GM12874 (cell line): ENCODE measurements at regions not wholly inside any gene's neighbourhood (a gene's known extent, or its start where the extent isn't known, plus 50 kb on each side); places are given as distances from the start of the nearest gene placed in this dataset.

Source experiments
- TF ChIP-seq, protein P1 (sequence below): IDR thresholded peaks from 2 replicates; pipeline ENCODE4 v1.5.1; 2011; ENCODE audit warnings: low read depth, mild to moderate bottlenecking, control low read depth, low read length, moderate library complexity; ENCODE audit not compliant: insufficient read depth

DNA sequence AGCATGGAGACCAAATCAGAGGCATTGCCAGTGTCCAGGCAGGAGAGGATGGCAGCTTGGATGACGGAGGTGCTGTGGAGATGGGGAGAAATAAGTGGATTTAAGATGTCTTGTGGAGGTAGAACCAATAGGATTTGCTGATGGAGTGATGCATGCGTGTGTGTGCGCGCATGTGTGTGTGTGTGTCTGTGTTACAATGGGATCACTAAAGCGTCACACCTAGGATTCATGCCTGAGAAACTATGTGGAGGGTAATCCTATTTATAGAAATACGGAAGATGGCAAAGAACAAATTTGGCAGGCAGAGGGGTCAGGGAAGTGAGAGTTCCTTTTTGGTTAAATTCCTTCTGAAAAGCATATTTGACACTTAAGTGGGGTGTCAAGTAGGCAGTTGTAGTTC lies 64.8 kb upstream of the ARL8B start:
- TF ChIP-seq, protein P1, sequence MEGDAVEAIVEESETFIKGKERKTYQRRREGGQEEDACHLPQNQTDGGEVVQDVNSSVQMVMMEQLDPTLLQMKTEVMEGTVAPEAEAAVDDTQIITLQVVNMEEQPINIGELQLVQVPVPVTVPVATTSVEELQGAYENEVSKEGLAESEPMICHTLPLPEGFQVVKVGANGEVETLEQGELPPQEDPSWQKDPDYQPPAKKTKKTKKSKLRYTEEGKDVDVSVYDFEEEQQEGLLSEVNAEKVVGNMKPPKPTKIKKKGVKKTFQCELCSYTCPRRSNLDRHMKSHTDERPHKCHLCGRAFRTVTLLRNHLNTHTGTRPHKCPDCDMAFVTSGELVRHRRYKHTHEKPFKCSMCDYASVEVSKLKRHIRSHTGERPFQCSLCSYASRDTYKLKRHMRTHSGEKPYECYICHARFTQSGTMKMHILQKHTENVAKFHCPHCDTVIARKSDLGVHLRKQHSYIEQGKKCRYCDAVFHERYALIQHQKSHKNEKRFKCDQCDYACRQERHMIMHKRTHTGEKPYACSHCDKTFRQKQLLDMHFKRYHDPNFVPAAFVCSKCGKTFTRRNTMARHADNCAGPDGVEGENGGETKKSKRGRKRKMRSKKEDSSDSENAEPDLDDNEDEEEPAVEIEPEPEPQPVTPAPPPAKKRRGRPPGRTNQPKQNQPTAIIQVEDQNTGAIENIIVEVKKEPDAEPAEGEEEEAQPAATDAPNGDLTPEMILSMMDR, result no peak

- TF ChIP-seq, protein P1, result peak; percentile 63
These were observed 64.2 kb upstream of the ARL8B start for GRCh38 chr3:5057857-5058324.

DNA sequence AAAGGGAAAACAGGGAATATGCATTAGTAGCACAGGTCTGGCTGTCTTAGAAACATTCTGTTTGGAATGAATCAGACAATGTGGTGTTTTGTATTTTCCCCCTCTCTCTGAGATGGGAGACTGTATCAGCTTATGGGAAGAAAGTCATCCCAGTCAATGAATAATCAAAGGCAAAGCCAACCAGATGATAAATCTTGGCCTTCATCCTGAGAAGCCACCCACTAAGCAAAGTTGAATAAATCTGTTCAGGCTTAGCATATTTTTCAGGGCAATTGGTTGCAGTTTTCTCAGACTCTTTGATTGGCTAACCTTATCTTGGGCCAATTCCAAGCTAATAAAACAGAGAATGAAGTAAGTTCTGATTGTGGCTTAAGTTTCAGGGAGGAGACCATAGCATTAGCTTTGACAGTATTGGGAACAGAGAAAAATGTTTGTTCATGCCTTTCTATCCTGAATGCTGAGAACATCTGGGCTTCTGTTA lies 63.6 kb upstream of the ARL8B start:
- TF ChIP-seq, protein P1, result no peak

GRCh38 chr3:5059782-5060181 lies 62.3 kb upstream of the ARL8B start:
- TF ChIP-seq, protein P1, result no peak

DNA sequence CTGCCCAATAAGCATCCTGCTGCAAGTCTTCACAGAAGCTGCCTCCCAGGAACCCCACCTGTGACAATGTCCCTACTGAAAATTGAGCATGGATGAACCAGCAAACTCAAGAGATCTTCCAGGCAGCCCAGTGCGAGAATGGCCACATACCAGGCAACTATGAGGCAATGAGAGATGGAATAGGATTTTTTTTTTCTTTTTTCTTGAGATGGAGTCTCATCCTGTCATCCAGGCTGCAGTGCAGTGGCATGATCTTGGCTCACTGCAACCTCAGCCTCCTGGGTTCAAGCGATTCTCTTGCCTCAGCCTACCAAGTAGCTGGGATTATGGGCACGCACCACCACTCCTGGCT lies 60.9 kb upstream of the ARL8B start:
- TF ChIP-seq, protein P1, result no peak

DNA sequence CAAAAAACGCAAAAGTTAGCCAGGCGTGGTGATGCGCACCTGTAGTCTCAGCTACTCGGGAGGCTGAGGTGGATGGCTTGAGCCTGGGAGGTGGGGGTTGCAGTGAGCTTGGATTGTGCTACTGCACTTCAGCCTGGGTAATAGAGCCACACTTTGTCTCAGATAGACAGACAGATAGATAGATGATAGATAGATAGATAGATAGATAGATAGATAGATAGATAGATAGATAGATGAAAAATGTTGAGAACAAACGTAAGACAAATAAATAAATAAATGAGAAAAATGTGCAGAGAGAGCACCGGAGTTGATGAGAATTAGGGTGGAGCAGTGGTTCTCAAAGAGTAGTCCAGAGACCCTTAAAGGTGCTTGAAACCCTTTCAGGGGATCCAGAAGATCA lies 58.4 kb upstream of the ARL8B start:
- TF ChIP-seq, protein P1, result no peak

DNA sequence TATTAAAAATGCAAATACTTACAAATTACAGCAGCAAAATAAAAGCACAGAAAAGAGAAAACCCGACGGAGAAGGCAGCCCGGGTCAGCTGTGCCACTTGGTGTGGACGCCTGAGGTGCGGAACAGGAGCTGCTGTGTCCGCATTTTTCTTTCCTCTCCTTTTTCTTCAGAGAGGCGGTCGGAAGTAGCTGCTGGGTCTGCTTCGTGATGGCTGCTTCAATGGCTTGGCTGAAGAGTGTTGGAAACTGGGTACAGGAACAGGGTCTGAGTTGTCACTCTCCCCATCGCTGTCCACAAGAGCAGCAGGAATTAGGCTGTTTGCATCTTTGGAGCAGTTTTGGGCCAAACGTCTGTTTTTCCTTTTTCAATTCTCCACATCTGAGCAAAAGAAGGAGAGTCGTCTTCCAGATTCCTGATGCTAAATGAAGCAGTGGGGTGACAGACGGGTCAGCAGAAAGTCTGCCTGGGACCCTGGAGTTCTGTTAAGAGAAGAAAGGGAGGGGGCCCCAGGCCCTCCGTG lies 53.5 kb upstream of the ARL8B start:
- TF ChIP-seq, protein P1, result no peak

DNA sequence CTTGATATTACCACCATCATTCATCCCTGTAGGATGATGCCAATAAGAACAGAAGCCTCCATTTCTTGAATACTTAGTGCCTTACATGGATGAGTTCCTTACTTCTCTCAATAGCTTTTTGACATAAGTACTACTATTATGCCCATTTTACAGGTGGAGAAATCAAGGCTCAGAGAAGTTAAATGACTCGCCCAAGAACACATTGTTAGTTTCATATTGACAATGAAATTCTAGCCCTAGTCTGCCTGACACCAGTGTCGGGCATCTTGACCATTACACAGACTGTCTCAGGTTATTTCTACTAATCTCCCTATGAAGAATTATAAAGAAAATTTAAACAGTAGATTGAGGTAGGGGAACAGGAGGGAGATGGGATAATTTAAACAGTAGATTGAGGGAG lies 52.5 kb upstream of the ARL8B start:
- TF ChIP-seq, protein P1, result no peak
